Posterior vena cava (tissue), 2 donors: ENCODE measurements at regions not wholly inside any gene's neighbourhood (a gene's known extent, or its start where the extent isn't known, plus 50 kb on each side); places are given as distances from the start of the nearest gene placed in this dataset.

Experiments used
- DNase-seq: peaks from one replicate; pipeline ENCODE4 v3.0.0-alpha.2; 2020; ENCODE audit warnings: low spot score
- intact Hi-C, 2 donors: fragments of 100-400 bp; cut with DNase I; formaldehyde crosslinking; loops; one replicate each; pipeline versions ENCODE4 v1.14.1 to v1.14.2; 2022 to 2023
- donor health status: DM: yes; HTN: yes; CAD: no.
- donor health status: DM: yes; HTN: yes; CAD: no.

- intact Hi-C loops: no loop called here
- no peak for DNase-seq
These were observed 87.8 kb downstream of the BBS10 start for GRCh38 chr12:76260390-76260748.

DNA sequence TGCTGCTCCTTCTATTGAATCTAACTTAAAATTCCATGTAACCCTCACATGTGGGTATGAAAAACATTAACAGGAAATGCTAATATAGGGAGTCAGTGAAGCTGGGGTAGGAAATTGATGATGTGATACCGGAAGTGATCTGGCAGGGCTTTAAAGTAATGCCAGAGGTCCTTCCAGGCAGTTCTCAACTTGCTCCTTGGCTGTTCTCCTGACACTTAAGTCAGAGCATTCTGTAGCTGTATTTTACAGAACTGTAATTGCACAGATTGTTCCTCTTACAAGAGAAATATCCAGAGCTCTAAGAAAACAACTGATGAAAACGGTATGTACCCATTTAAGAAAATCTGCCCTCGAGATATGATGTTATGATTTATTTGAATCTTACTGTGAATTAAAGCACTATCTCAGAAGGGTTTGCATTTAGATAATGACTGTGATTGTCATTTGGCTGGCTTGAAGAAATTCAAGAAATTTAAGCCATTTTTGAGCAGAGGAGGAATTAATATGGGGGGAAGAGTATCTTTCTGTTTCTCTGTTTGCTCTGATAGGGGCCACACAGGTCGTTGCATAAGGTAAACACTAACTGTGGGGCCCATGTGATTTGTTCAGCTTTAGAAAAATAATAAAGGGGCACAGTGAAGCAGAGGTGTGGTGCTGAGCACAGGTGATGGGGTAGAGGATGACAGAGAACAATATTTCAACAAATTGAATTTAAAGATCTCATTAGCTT lies 88.4 kb downstream of the BBS10 start:
- intact Hi-C loops: no loop called here
- no peak for DNase-seq

- intact Hi-C loops: no loop called here
These were observed 89.1 kb downstream of the BBS10 start for GRCh38 chr12:76259106-76259505.

DNA sequence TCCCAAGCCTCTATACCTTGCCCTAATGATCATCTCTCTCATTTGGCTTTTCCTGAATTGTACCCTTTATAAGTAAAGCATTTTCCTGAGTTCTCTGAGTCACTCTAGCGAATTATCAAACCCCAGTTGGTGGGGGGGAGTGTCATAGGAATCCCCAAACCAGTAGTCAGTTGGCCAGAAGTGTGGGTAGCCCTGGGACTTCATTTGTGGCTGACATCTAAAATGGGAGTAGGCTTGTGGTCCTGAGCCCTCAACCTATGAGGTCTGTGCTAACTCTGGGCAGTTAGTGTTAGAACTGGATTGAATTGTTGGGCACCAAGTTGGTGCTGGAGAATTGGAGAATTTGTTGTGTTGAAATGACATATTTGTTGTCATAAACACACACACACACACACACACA lies 91.3 kb downstream of the BBS10 start:
- intact Hi-C loops: no loop called here

More at GRCh38 chr12:76259106-76259505, 89.1 kb downstream of the BBS10 start:
- DNase-seq: no peak

GRCh38 chr12:76256321-76256720 lies 91.9 kb downstream of the BBS10 start:
- intact Hi-C loops: no loop called here
- no peak for DNase-seq

More for the DNA sequence above, 91.3 kb downstream of the BBS10 start:
- no peak for DNase-seq

DNA sequence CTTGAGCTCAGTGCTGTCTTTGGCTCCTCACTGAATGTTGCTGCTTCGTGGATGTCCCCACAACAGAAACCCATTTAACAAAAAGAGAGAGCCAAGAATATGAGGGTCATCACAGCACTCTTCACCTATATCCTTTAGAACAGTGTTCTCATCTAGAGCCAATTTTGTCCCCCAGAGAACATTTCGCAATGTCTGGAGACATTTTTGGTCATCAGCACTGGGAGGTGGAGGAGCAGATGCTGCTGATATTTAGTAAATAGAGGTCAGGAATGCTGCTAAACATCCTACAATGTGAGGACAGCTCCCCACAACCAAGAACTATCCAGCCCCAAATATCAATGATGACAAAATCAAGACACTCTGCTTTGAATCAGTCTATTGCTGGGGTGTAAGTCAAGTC lies 92.5 kb downstream of the BBS10 start:
- intact Hi-C loops: no loop called here
- DNase-seq: no peak

DNA sequence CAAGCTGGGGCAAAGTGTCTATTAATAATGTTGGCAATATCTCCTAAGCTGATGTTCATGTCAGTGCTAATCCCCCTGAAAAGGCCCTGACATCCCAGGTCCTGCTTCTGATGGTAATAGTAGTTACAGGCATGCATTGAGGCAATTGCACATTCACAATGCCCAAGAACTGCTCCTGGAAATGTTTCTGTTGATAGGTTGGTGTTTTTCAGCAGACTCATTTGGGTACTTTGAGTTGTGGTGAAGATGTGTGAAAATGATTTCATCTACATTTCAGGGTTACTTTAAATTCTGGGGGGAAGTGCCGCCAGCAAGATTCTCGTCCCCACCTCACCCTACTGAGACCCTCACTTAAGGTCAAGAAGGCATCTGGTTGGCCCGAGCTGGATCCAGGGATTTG lies 92.9 kb downstream of the BBS10 start:
- intact Hi-C loops: no loop called here
- DNase-seq: no peak

- no peak for DNase-seq
- intact Hi-C loops: no loop called here
These were observed 96.2 kb downstream of the BBS10 start for GRCh38 chr12:76252031-76252430.

GRCh38 chr12:76250256-76250655 lies 98.0 kb downstream of the BBS10 start:
- DNase-seq: no peak
- intact Hi-C loops: no loop called here

DNA sequence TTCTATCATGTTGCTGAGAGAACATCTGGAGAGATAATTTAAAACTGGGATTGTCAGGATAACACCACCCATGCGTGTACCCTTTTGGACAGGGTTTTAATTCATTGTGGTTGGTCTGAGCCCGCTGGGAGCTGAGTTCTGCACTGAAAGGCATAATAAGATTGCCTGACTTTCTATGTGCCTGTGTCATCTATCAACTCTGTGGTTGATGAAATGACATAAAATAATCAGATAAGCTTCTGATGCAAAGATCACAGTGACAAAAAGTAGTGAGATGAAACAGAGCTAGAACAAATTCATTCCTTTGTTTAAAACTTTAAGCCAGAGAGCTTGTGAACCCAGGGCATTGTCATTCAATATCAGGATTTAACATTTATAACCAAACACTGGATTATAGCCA lies 98.7 kb downstream of the BBS10 start:
- intact Hi-C loops: no loop called here
- no peak for DNase-seq

DNA sequence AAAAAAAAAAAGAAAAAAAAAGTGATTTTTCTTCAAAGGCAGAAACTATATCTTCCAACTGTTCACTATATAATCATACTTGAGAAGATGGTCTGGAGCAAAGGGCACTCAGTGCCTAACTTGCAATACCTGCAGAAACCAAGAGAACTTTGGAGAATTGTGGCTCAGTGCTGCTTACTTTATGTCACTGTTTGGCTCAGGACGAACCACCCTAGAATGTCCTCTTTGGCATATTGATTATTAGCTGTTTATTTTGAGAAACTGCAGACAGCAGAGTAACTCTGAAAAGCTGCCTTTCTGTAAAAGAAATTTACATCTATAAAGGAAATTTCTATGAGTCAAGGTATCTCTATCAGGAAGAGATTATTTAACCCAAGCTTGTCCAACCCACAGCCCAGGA lies 100.2 kb downstream of the BBS10 start:
- intact Hi-C loops: no loop called here
- no peak for DNase-seq

- intact Hi-C loops: no loop called here
- DNase-seq: no peak
These were observed 101.1 kb downstream of the BBS10 start for GRCh38 chr12:76247026-76247646.

GRCh38 chr12:76246611-76247010 lies 101.6 kb downstream of the BBS10 start:
- DNase-seq: no peak
- intact Hi-C loops: no loop called here

- intact Hi-C loops: no loop called here
These were observed 103.9 kb downstream of the BBS10 start for GRCh38 chr12:76244300-76244699.

DNA sequence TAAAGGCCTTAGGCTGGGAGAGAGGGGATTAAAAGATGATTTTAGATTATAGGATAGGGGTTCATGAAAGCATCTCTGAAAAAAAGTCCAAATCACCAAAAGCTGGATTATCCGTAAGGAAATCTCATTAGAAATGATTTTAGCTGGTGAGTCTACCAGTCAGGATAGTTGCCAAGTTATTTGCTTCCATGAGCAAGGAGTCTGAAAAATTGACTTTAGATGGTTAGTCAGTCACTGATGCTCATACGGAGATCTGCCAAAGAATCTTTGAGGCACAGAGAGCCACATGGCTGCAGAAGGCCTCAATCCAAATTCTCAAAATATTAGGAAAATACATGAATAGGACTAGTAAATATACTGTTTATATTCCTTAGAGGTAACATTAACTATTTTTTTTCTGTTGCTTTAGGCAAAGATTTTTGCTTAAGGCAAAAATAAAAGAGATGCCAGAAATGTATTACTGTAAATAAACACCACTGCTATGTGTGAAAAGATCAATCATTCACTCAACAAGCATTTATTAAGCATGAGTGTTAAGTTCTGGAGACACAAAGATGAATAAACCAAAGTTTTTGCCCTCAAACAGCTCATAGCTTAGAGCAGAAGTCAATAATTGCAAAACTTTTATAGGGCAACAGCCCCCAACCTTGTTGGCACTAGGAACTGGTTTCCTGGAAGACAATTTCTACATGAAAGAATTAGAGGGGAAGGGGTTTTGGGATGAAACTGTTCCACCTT lies 105.2 kb downstream of the BBS10 start:
- DNase-seq: no peak
- intact Hi-C loops: no loop called here

More at GRCh38 chr12:76244300-76244699, 103.9 kb downstream of the BBS10 start:
- DNase-seq: no peak

- intact Hi-C loops: no loop called here
- no peak for DNase-seq
These were observed 106.8 kb downstream of the BBS10 start for GRCh38 chr12:76241371-76241770.

- no peak for DNase-seq
- intact Hi-C loops: no loop called here
These were observed 107.9 kb downstream of the BBS10 start for GRCh38 chr12:76240281-76240680.

GRCh38 chr12:76238688-76239087 lies 109.5 kb downstream of the BBS10 start:
- DNase-seq: no peak
- intact Hi-C loops: no loop called here

DNA sequence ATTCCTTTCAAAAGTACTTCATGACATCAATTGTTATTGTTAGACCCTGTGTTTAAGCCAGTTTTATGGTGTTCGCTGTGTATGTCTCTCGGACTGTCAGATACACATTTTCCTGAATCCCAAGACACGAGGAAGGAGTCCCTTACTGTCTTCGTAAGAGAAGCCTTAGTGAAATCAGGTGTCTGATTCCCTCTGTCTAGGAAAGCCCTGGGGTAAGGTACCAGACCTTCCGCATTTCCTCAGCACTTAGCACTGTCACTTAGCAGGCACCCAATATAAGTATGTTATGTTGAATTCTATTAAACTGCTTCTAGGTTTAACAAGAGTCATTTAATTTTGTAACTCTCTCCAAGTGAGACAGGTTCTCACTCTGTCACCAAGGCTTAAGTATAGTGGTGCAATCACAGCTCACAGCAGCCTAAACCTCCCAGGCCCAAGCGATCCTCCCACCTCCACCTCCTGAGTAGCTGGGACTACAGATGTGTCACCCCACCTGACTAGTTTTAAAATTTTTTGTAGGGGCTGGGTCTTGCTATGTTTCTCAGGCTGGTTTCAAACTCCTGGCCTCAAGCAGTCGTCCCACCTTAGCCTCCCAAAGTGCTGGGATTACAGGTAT lies 111.0 kb downstream of the BBS10 start:
- intact Hi-C loops: no loop called here
- DNase-seq: no peak

GRCh38 chr12:76236640-76237039 lies 111.6 kb downstream of the BBS10 start:
- intact Hi-C loops: no loop called here
- DNase-seq: no peak
